ENCODE measurements at regions not wholly inside any gene's neighbourhood (a gene's known extent, or its start where the extent isn't known, plus 50 kb on each side); places are given as distances from the start of the nearest gene placed in this dataset.

DNA sequence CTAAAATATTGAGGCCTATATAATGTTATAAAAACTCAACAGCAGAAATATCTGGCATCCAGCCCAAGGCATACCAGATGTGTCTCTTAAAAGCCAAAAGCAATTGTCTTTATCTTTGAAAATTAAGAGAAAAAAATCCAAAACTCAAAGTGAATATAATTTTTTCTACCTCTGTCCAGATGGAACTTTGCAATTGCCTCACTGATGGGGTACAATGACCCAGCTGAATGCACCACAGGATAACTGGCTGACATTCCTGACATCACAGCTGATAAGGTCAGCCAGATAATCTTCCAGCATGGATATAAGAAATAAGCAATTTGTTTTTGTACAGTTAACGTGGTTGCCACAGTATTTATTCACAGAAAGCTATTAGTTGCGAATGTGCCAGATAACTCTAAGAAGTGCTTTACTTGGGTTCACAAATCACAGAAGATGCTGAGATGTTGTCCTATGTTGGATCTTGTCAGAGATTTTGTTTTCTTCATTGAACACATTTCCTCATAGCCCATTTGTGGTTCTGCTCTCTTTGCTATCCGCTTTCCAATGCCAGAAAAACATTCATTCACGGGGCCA lies 566.9 kb upstream of the CCDC54 start:
- TF ChIP-seq RAD21 (IDR thresholded peaks at IDR 0.05) (no peak), REST (IDR thresholded peaks at IDR 0.05) (no peak), CTCF (IDR thresholded peaks at IDR 0.05; ENCODE audit: low read depth, low read length, missing input control) (no peak), GABPA (IDR thresholded peaks at IDR 0.05 in 1 of 2, conservative IDR thresholded peaks at IDR 0.05 in 1 of 2) (no peak), SP1 (IDR thresholded peaks at IDR 0.05) (no peak), HNF4G (IDR thresholded peaks at IDR 0.05) (no peak), JUND (IDR thresholded peaks at IDR 0.05) (no peak)

Data from liver (tissue), 3 donors.